Nephron progenitor cell (in vitro differentiated cells): ENCODE measurements at regions not wholly inside any gene's neighbourhood (a gene's known extent, or its start where the extent isn't known, plus 50 kb on each side); places are given as distances from the start of the nearest gene placed in this dataset.

Source experiments
- DNase-seq: peaks from one replicate; pipeline ENCODE4 v3.0.0; 2021
- H3K27ac Mint-ChIP-seq: 2 replicates; pipeline ENCODE4 v1.8.0; 2021; ENCODE audit warnings: mild to moderate bottlenecking, moderate library complexity, mixed read lengths
- H3K27me3 Mint-ChIP-seq: 2 replicates; pipeline ENCODE4 v1.8.0; 2021; ENCODE audit warnings: mild to moderate bottlenecking, low read depth, mixed read lengths; ENCODE audit not compliant: poor library complexity
- H3K36me3 Mint-ChIP-seq: 2 replicates; pipeline ENCODE4 v1.8.0; 2021; ENCODE audit warnings: low read depth, mixed read lengths
- H3K4me1 Mint-ChIP-seq: 2 replicates; pipeline ENCODE4 v1.8.0; 2021; ENCODE audit warnings: mixed read lengths
- H3K4me3 Mint-ChIP-seq: 2 replicates; pipeline ENCODE4 v1.8.0; 2021; ENCODE audit warnings: mild to moderate bottlenecking, moderate library complexity, mixed read lengths
- H3K9me3 Mint-ChIP-seq: 2 replicates; pipeline ENCODE4 v1.8.0; 2021; ENCODE audit warnings: mild to moderate bottlenecking, moderate library complexity, mixed read lengths
- CTCF ChIP-seq: fragments of 200-600 bp; sonication (generic); IDR thresholded peaks from 2 replicates; pipeline ENCODE4 v1.5.0; 2021; ENCODE audit warnings: antibody characterized with exemption

GRCh38 chr7:67451306-67451705, 454.7 kb downstream of the TYW1 start:
- TF ChIP-seq CTCF, result no peak
- Mint-ChIP-seq H3K27ac (peak overlapping the region; percentile 56), H3K4me1 (peaks cover 20% of the 10 kb centered on the region), H3K9me3 (peaks cover 4% of the 10 kb centered on the region), H3K27me3 (peaks cover 18% of the 10 kb centered on the region), H3K4me3 (no peak overlapping the region), H3K36me3 (no peaks in the 10 kb centered on the region)
- DNase-seq, result no peak

- peaks cover 20% of the 10 kb centered on the region for H3K4me1 Mint-ChIP-seq
- no peak for TF ChIP-seq CTCF
- no peak overlapping the region for H3K4me3 Mint-ChIP-seq
These were observed 455.9 kb downstream of the TYW1 start for GRCh38 chr7:67452516-67453026.

GRCh38 chr7:67453580-67454380, 457.1 kb downstream of the TYW1 start:
- H3K36me3 Mint-ChIP-seq, result no peaks in the 10 kb centered on the region
- H3K27me3 Mint-ChIP-seq, result peaks cover 32% of the 10 kb centered on the region

More at GRCh38 chr7:67452516-67453026, 455.9 kb downstream of the TYW1 start:
- Mint-ChIP-seq H3K36me3 (no peaks in the 10 kb centered on the region), H3K9me3 (peaks cover 4% of the 10 kb centered on the region), H3K27me3 (peaks cover 27% of the 10 kb centered on the region), H3K27ac (no peak overlapping the region)
- DNase-seq, result no peak

GRCh38 chr7:67455508-67455907, 458.9 kb downstream of the TYW1 start:
- Mint-ChIP-seq H3K9me3 (peaks cover 11% of the 10 kb centered on the region), H3K4me3 (no peak overlapping the region), H3K36me3 (no peaks in the 10 kb centered on the region), H3K4me1 (peaks cover 18% of the 10 kb centered on the region), H3K27me3 (peaks cover 42% of the 10 kb centered on the region), H3K27ac (peak overlapping the region; percentile 62)
- DNase-seq, result no peak
- no peak for TF ChIP-seq CTCF

More at GRCh38 chr7:67453580-67454380, 457.1 kb downstream of the TYW1 start:
- H3K27ac Mint-ChIP-seq, result peak overlapping the region; percentile 67
- H3K9me3 Mint-ChIP-seq, result peaks cover 4% of the 10 kb centered on the region
- H3K4me3 Mint-ChIP-seq, result no peak overlapping the region
- peaks cover 20% of the 10 kb centered on the region for H3K4me1 Mint-ChIP-seq
- no peak for DNase-seq
- TF ChIP-seq CTCF, result no peak

- H3K4me1 Mint-ChIP-seq, result peaks cover 42% of the 10 kb centered on the region
- peak overlapping the region; percentile 76 for H3K27ac Mint-ChIP-seq
These were observed 466.2 kb downstream of the TYW1 start for GRCh38 chr7:67462781-67463191.

More at GRCh38 chr7:67462781-67463191, 466.2 kb downstream of the TYW1 start:
- Mint-ChIP-seq H3K4me3 (peak overlapping the region; percentile 11), H3K36me3 (peaks cover 22% of the 10 kb centered on the region), H3K9me3 (peaks cover 51% of the 10 kb centered on the region), H3K27me3 (peaks cover 31% of the 10 kb centered on the region)
- peak; percentile 74 for DNase-seq
- no peak for TF ChIP-seq CTCF
